ENCODE measurements at regions not wholly inside any gene's neighbourhood (a gene's known extent, or its start where the extent isn't known, plus 50 kb on each side); places are given as distances from the start of the nearest gene placed in this dataset.

DNA sequence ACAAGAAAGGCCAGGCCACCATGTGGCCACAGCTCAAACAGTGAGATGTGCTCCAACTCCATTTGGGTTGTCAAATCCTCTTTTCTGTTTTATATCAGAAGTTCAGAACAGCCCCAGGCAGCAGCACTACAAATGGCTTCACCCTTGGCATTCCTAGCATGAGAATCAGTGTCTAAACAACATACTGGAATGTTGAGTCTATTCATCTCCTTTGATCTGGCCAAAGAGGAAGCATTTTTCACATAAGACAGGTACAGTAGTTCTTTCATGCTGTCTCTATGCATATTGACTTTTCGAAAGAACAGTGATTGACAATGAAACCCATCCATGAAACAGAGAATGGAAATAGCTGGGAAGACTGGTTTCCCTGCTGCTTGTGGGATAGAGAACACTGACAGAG lies 289.5 kb downstream of the USP46 start:
- Histone ChIP-seq H3K4me1 (ENCODE audit: control insufficient read depth, extremely low read depth, insufficient read depth, low read length) (no peaks in the 10 kb centered on the region), H3K9me1 (replicated peaks; ENCODE audit: control insufficient read depth, extremely low read depth, insufficient read depth, low read length) (no peaks in the 10 kb centered on the region), H3K9ac (replicated peaks; ENCODE audit: extremely low read depth, insufficient read depth, low read length) (no peak overlapping the region), H3K79me2 (ENCODE audit: control insufficient read depth, insufficient read depth, low read length) (no peaks in the 10 kb centered on the region), H2AFZ (ENCODE audit: low read depth, low read length) (no peak overlapping the region), H3K4me2 (ENCODE audit: insufficient read depth, low read length) (no peak overlapping the region), H3K9me3 (replicated peaks; ENCODE audit: control insufficient read depth, insufficient read depth, low read length) (no peaks in the 10 kb centered on the region), H4K20me1 (replicated peaks; ENCODE audit: control insufficient read depth, extremely low read depth, insufficient read depth, low read length) (no peaks in the 10 kb centered on the region), H3K36me3 (ENCODE audit: control insufficient read depth in 2 of 2, extremely low read depth in 1 of 2, insufficient read depth in 2 of 2, low read length in 2 of 2) (no peaks in the 10 kb centered on the region), H3K27me3 (ENCODE audit: control insufficient read depth in 2 of 2, insufficient read depth in 2 of 2, low read length in 2 of 2) (peaks cover 0 to 2% of the 10 kb centered on the region in 2 experiments), H3K4me3 (replicated peaks in 1 of 3; ENCODE audit: insufficient read depth in 1 of 3, low read depth in 1 of 3, low read length in 3 of 3) (no peak overlapping the region), H3K27ac (ENCODE audit: insufficient read depth, low read depth, low read length) (no peak overlapping the region)
- no TSS peak for BruUV-seq (replicated peaks)
- FAIRE-seq: no peak
- CTCF ChIA-PET: no interaction called here
- POLR2A ChIA-PET: no interaction called here
- no peak for DNase-seq (ENCODE audit: low read depth, low spot score)
- TF ChIP-seq POLR2A (IDR thresholded peaks at IDR 0.05; ENCODE audit: low read depth, low read length) (no peak), FOS (IDR thresholded peaks at IDR 0.05; ENCODE audit: borderline replicate concordance, insufficient read depth, low read length) (no peak), JUN (IDR thresholded peaks at IDR 0.05; ENCODE audit: borderline replicate concordance, insufficient read depth, insufficient read length, low read depth) (no peak), MYC (IDR thresholded peaks at IDR 0.05; ENCODE audit: low read depth, low read length) (no peak), POLR2AphosphoS5 (IDR thresholded peaks at IDR 0.05; ENCODE audit: insufficient read depth, low read depth, low read length) (no peak), EZH2 (IDR thresholded peaks at IDR 0.05; ENCODE audit: borderline replicate concordance, low read depth, low read length, severe bottlenecking) (no peak), CTCF (IDR thresholded peaks at IDR 0.05; ENCODE audit: extremely low read depth in 1 of 2, insufficient read depth in 1 of 2, low read depth in 1 of 2, low read length in 2 of 2) (no peak), MAX (IDR thresholded peaks at IDR 0.05; ENCODE audit: insufficient read depth, insufficient read length) (no peak), GATA2 (IDR thresholded peaks at IDR 0.05; ENCODE audit: insufficient read depth, insufficient read length, low read depth, low read length) (no peak)
- dilution Hi-C loops (cut with MboI; ENCODE audit: extremely low pct_ligation_motif_present, low sequenced_read_pairs): no loop called here
- intact Hi-C loops (cut with micrococcal nuclease): no loop called here
